HepG2 (cell line): ENCODE measurements at regions not wholly inside any gene's neighbourhood (a gene's known extent, or its start where the extent isn't known, plus 50 kb on each side); places are given as distances from the start of the nearest gene placed in this dataset.

Experiments used
- CEBPB ChIP-seq: IDR thresholded peaks from 2 replicates; pipeline ENCODE4 v1.6.1; 2011; ENCODE audit warnings: low read depth, low read length, improper control_type of control experiment, borderline replicate concordance
- CTCF ChIP-seq: sonication (generic); formaldehyde crosslinking; IDR thresholded peaks from 2 replicates; pipeline ENCODE4 v1.5.0; 2020; ENCODE audit warnings: mild to moderate bottlenecking, missing genetic modification reagents, moderate library complexity
- EZH2 ChIP-seq: conservative IDR thresholded peaks from 2 replicates; pipeline ENCODE4 v1.6.1; 2012; ENCODE audit warnings: mild to moderate bottlenecking, low read depth, low read length, moderate library complexity
- KAT7 ChIP-seq: IDR thresholded peaks from 2 replicates; pipeline ENCODE4 v1.6.1; 2018; ENCODE audit warnings: borderline replicate concordance, missing compliant biosample characterization
- PAXIP1 ChIP-seq: sonication (generic); formaldehyde crosslinking; conservative IDR thresholded peaks from 2 replicates; pipeline ENCODE4 v1.4.0; 2020; ENCODE audit warnings: mild to moderate bottlenecking, missing genetic modification reagents, moderate library complexity
- PBX3 ChIP-seq: sonication (generic); formaldehyde crosslinking; IDR thresholded peaks from 2 replicates; pipeline ENCODE4 v1.8.1; 2023; ENCODE audit warnings: missing genetic modification reagents, inconsistent platforms, borderline replicate concordance
- PHB2 ChIP-seq: fragments of 450-650 bp; IDR thresholded peaks from 2 replicates; pipeline ENCODE4 v1.6.1; 2018; ENCODE audit not compliant: partially characterized antibody
- RAD21 ChIP-seq: fragments of 450-650 bp; formaldehyde crosslinking; IDR thresholded peaks from 2 replicates; pipeline ENCODE4 v1.5.0; 2020; ENCODE audit warnings: mild to moderate bottlenecking
- TAF1 ChIP-seq: sonication (generic); formaldehyde crosslinking; IDR thresholded peaks from 2 replicates; pipeline ENCODE4 v1.4.0; 2020; ENCODE audit warnings: missing genetic modification reagents
- ZNF776 ChIP-seq: sonication (generic); formaldehyde crosslinking; IDR thresholded peaks from 2 replicates; pipeline ENCODE4 v1.4.0; 2020; ENCODE audit warnings: mild to moderate bottlenecking, missing genetic modification reagents

- TF ChIP-seq ZNF776 (CRISPR knock-in tag) (no peak), CEBPB (no peak), PBX3 (CRISPR knock-in tag) (no peak), EZH2 (no peak), CTCF (CRISPR knock-in tag) (no peak), PHB2 (no peak), PAXIP1 (CRISPR knock-in tag) (no peak), TAF1 (CRISPR knock-in tag) (no peak), RAD21 (no peak), KAT7 (CRISPR knock-in tag) (no peak)
Observed at GRCh38 chr5:54385994-54386393, 69.5 kb upstream of the HSPB3 start.
